ENCODE measurements at regions not wholly inside any gene's neighbourhood (a gene's known extent, or its start where the extent isn't known, plus 50 kb on each side); places are given as distances from the start of the nearest gene placed in this dataset.

GRCh38 chr3:181052256-181052655 lies 62.7 kb upstream of the DNAJC19 start:
- Mint-ChIP-seq H3K27ac (no peak overlapping the region), H3K36me3 (ENCODE audit: insufficient read depth) (no peaks in the 10 kb centered on the region), H3K27me3 (no peaks in the 10 kb centered on the region), H3K4me3 (ENCODE audit: low read depth) (no peak overlapping the region), H3K4me1 (ENCODE audit: low read depth) (peaks cover 8% of the 10 kb centered on the region), H3K9me3 (ENCODE audit: low read depth) (peaks cover 9% of the 10 kb centered on the region)
- no peak for DNase-seq (ENCODE audit: low spot score, unreplicated experiment)
- TF ChIP-seq CTCF (IDR thresholded peaks at IDR 0.05; ENCODE audit: unreplicated experiment), result no peak

GRCh38 chr3:181050738-181051137 lies 61.2 kb upstream of the DNAJC19 start:
- H3K9me3 Mint-ChIP-seq (ENCODE audit: low read depth), result peaks cover 13% of the 10 kb centered on the region
- no peak for TF ChIP-seq CTCF (IDR thresholded peaks at IDR 0.05; ENCODE audit: unreplicated experiment)
- no peaks in the 10 kb centered on the region for H3K36me3 Mint-ChIP-seq (ENCODE audit: insufficient read depth)
- no peaks in the 10 kb centered on the region for H3K27me3 Mint-ChIP-seq
- H3K4me3 Mint-ChIP-seq (ENCODE audit: low read depth), result no peak overlapping the region
- no peak for DNase-seq (ENCODE audit: low spot score, unreplicated experiment)
- peaks cover 8% of the 10 kb centered on the region for H3K4me1 Mint-ChIP-seq (ENCODE audit: low read depth)
- H3K27ac Mint-ChIP-seq, result no peak overlapping the region

DNA sequence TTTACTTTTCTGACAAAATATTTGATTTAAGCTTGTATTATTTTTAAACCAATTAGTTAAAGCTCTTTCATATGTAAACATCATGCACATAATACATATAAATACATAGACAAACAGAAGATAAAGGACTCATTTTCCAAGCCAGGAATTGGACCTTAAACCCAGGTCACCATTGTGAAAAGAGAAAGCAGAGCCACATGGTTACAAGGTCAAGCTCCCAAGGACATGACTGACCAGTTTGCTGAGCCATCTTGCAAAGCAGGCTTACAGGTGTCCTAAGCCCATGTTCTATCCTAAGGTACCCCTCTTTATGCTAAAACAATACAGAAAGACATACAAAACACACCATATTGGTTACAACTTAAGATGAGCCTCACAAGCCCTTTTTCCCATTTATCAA lies 50.5 kb upstream of the DNAJC19 start:
- DNase-seq (ENCODE audit: low spot score, unreplicated experiment), result no peak
- Mint-ChIP-seq H3K27ac (no peak overlapping the region), H3K36me3 (ENCODE audit: insufficient read depth) (no peaks in the 10 kb centered on the region), H3K4me1 (ENCODE audit: low read depth) (no peaks in the 10 kb centered on the region), H3K27me3 (no peaks in the 10 kb centered on the region), H3K4me3 (ENCODE audit: low read depth) (no peak overlapping the region), H3K9me3 (ENCODE audit: low read depth) (peaks cover 21% of the 10 kb centered on the region)
- no peak for TF ChIP-seq CTCF (IDR thresholded peaks at IDR 0.05; ENCODE audit: unreplicated experiment)
